HFFc6 (cell line): ENCODE measurements at regions not wholly inside any gene's neighbourhood (a gene's known extent, or its start where the extent isn't known, plus 50 kb on each side); places are given as distances from the start of the nearest gene placed in this dataset.

Source experiments
- DNase-seq: peaks from one replicate; pipeline ENCODE4 v3.0.0-alpha.2; 2018
- H3K27ac Mint-ChIP-seq: 2 replicates; pipeline ENCODE4 v1.8.0; 2020; ENCODE audit warnings: mild to moderate bottlenecking, mixed read lengths
- H3K27me3 Mint-ChIP-seq: 2 replicates; pipeline ENCODE4 v1.8.0; 2021; ENCODE audit warnings: mild to moderate bottlenecking, moderate library complexity, mixed read lengths; ENCODE audit not compliant: insufficient read depth
- H3K36me3 Mint-ChIP-seq: 2 replicates; pipeline ENCODE4 v1.8.0; 2021; ENCODE audit warnings: low read depth, mixed read lengths
- H3K4me1 Mint-ChIP-seq: 2 replicates; pipeline ENCODE4 v1.8.0; 2020; ENCODE audit warnings: low read depth, mixed read lengths
- H3K4me3 Mint-ChIP-seq: 2 replicates; pipeline ENCODE4 v1.8.0; 2020; ENCODE audit warnings: mild to moderate bottlenecking, moderate library complexity, mixed read lengths
- H3K9me3 Mint-ChIP-seq: 2 replicates; pipeline ENCODE4 v1.8.0; 2020; ENCODE audit warnings: mild to moderate bottlenecking, mixed read lengths
- TF ChIP-seq, protein P1 (sequence below): fragments of 200-600 bp; sonication (generic); IDR thresholded peaks from 2 replicates; pipeline ENCODE4 v1.5.0; 2021; ENCODE audit warnings: antibody characterized with exemption, mild to moderate bottlenecking

GRCh38 chr5:58378613-58379390 is 81.1 kb downstream of the PLK2 start:
- Mint-ChIP-seq H3K9me3 (peaks cover 29% of the 10 kb centered on the region), H3K4me3 (no peak overlapping the region), H3K27me3 (peaks cover 8% of the 10 kb centered on the region), H3K4me1 (no peaks in the 10 kb centered on the region), H3K36me3 (peaks cover 28% of the 10 kb centered on the region), H3K27ac (no peak overlapping the region)
- TF ChIP-seq, protein P1, sequence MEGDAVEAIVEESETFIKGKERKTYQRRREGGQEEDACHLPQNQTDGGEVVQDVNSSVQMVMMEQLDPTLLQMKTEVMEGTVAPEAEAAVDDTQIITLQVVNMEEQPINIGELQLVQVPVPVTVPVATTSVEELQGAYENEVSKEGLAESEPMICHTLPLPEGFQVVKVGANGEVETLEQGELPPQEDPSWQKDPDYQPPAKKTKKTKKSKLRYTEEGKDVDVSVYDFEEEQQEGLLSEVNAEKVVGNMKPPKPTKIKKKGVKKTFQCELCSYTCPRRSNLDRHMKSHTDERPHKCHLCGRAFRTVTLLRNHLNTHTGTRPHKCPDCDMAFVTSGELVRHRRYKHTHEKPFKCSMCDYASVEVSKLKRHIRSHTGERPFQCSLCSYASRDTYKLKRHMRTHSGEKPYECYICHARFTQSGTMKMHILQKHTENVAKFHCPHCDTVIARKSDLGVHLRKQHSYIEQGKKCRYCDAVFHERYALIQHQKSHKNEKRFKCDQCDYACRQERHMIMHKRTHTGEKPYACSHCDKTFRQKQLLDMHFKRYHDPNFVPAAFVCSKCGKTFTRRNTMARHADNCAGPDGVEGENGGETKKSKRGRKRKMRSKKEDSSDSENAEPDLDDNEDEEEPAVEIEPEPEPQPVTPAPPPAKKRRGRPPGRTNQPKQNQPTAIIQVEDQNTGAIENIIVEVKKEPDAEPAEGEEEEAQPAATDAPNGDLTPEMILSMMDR: no peak
- no peak for DNase-seq

DNA sequence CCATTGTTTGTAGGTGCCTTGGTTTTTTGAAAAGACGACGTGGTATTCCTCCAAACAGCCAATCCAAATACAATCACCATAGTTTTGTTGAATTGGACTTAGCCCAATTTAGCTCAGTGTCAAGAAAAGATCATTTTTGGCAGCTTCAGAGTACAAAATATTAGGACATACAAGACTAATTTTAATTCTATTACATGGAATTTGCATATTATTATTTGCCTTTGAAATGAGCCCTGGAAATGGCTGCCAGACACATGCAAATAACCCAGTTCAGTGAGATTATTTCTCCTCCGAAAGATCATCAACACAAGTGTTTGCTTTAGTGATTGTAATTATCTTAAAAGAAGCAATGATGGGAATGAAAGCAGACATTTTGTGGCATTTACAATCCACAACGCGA is 89.3 kb downstream of the PLK2 start:
- Mint-ChIP-seq H3K36me3 (no peaks in the 10 kb centered on the region), H3K9me3 (peaks cover 4% of the 10 kb centered on the region; the same call in 1 of the 2 replicates), H3K27ac (no peak overlapping the region), H3K4me1 (peaks cover 15% of the 10 kb centered on the region), H3K27me3 (peaks cover 7% of the 10 kb centered on the region), H3K4me3 (no peak overlapping the region)
- DNase-seq: no peak
- TF ChIP-seq, protein P1: no peak

GRCh38 chr5:58369513-58370190 is 90.2 kb downstream of the PLK2 start:
- H3K36me3 Mint-ChIP-seq: no peaks in the 10 kb centered on the region
- H3K9me3 Mint-ChIP-seq: peaks cover 4% of the 10 kb centered on the region; the same call in 1 of the 2 replicates
- H3K4me1 Mint-ChIP-seq: peaks cover 15% of the 10 kb centered on the region
- no peak overlapping the region for H3K27ac Mint-ChIP-seq
- no peak overlapping the region for H3K4me3 Mint-ChIP-seq
- TF ChIP-seq, protein P1: no peak
- H3K27me3 Mint-ChIP-seq: peaks cover 4% of the 10 kb centered on the region
- no peak for DNase-seq

DNA sequence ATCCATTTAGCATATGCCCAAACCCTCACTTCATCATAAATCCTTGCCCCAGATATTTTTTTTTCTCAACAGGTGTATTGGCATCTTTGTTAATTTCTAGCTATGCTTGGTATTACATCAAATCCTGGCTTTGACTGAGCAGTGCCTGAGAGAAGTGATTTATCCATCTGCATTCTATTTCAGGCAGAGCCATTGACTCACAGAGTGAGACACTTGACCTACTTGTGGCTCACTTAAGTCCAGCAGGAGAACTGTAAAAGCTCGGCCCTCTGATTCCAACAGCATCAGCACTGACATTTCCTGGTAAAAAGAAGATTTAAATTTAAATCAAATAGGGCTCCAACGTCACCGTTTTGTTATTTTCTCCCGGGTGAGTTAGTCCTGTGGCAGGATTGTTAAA is 93.4 kb downstream of the PLK2 start:
- Mint-ChIP-seq H3K4me3 (no peak overlapping the region), H3K9me3 (no peaks in the 10 kb centered on the region), H3K36me3 (no peaks in the 10 kb centered on the region), H3K4me1 (peaks cover 15% of the 10 kb centered on the region), H3K27ac (no peak overlapping the region), H3K27me3 (no peaks in the 10 kb centered on the region; the same call in 1 of the 2 replicates)
- TF ChIP-seq, protein P1: no peak
- DNase-seq: peak; percentile 35

DNA sequence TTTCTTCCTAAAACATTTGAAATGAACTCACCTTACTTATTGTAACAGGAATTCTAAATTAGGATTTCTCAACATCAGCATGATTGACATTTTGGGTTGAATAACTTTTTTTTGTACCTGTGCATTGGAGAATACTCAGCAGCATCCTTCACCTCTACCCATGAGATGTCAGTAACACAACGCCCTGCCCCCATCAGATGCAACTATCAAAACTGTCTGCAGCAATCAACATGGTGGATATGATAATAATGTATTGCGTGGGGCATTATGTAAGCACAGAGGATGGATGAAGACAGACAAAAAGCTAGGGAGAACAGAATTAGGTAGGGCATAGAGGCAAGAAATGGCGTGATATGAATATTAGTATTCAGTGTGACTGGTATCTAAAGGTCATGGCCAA is 94.1 kb downstream of the PLK2 start:
- TF ChIP-seq, protein P1: no peak
- no peaks in the 10 kb centered on the region for H3K9me3 Mint-ChIP-seq
- no peaks in the 10 kb centered on the region; the same call in none of the 2 replicates for H3K27me3 Mint-ChIP-seq
- DNase-seq: no peak
- H3K4me3 Mint-ChIP-seq: no peak overlapping the region
- no peaks in the 10 kb centered on the region for H3K36me3 Mint-ChIP-seq
- H3K27ac Mint-ChIP-seq: no peak overlapping the region
- H3K4me1 Mint-ChIP-seq: peaks cover 15% of the 10 kb centered on the region
